GM12878 (cell line): ENCODE measurements at regions not wholly inside any gene's neighbourhood (a gene's known extent, or its start where the extent isn't known, plus 50 kb on each side); places are given as distances from the start of the nearest gene placed in this dataset.

Source experiments
- CEBPB ChIP-seq, 2 experiments: fragments of 150-350 bp in 1 of 2; IDR thresholded peaks; 2 replicates each; pipeline ENCODE4 v1.6.1; 2012 to 2014; ENCODE audit warnings: low read depth in 2 of 2, low read length in 2 of 2, borderline replicate concordance in 1 of 2, inconsistent platforms in 1 of 2
- CTCF ChIP-seq, 3 experiments: IDR thresholded peaks in 2 of 3; conservative IDR thresholded peaks in 1 of 3; 2 replicates each; pipeline ENCODE4 v1.5.1; 2011; ENCODE audit warnings: low read depth in 3 of 3, low read length in 3 of 3, mild to moderate bottlenecking in 3 of 3, control low read depth in 2 of 3, moderate library complexity in 2 of 3, inconsistent platforms in 1 of 3, mixed read lengths in 1 of 3; ENCODE audit not compliant: control insufficient read depth in 2 of 3, insufficient read depth in 1 of 3; ENCODE audit errors: extremely low read depth in 1 of 3
- HDAC2 ChIP-seq: fragments of 200-600 bp; sonication (generic); IDR thresholded peaks from 2 replicates; pipeline ENCODE4 v1.6.1; 2017
- NR2C2 ChIP-seq: IDR thresholded peaks from 2 replicates; pipeline ENCODE4 v1.6.1; 2011; ENCODE audit warnings: borderline replicate concordance, low read depth; ENCODE audit not compliant: control insufficient read depth, insufficient read length
- REST ChIP-seq: IDR thresholded peaks from 2 replicates; pipeline ENCODE4 v1.6.1; 2012; ENCODE audit warnings: mild to moderate bottlenecking, low read depth, low read length

GRCh38 chr5:33212439-33212838 lies 228.3 kb upstream of the TARS1 start:
- TF ChIP-seq HDAC2 (no peak), NR2C2 (no peak), CTCF (IDR thresholded peaks at IDR 0.05 in 2 of 3, conservative IDR thresholded peaks at IDR 0.05 in 1 of 3; ENCODE audit: control insufficient read depth in 2 of 3, extremely low read depth in 1 of 3, insufficient read depth in 1 of 3, low read depth in 3 of 3, low read length in 3 of 3) (no peak), CEBPB (IDR thresholded peaks at IDR 0.05; ENCODE audit: borderline replicate concordance in 1 of 2, low read depth in 2 of 2, low read length in 2 of 2) (no peak), REST (no peak)
